ENCODE measurements at regions not wholly inside any gene's neighbourhood (a gene's known extent, or its start where the extent isn't known, plus 50 kb on each side); places are given as distances from the start of the nearest gene placed in this dataset.
"Not testable (repeated sequence)": the region's sequence is repeated elsewhere in the genome, so short reads cannot be mapped to it uniquely, and the experiment has no call there.

DNA sequence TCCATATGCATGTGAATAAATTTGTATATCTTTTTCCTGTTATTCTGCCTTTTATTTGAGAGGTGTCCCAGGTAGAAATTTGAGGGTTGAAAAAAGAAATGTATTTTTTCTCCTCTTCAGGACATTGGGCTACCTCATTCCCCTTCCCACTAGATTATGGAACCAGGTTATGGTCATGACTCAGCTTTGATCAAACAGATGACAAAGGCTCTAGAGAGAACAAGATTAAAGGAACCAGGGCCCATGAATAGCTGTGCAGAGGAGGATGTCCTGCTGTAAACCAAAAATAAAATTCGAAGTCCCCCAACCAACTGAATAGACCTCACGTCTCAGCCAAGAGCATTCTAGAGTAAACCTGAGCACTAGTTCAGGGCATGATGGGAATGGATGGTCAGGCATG is 313.2 kb downstream of the RAPGEF2 start:
- H3K36me3 ChIP-seq: no peaks in the 10 kb centered on the region
- no peak overlapping the region for H3K27ac ChIP-seq
- intact Hi-C loops (cut with DNase I): no loop called here
- DNase-seq: no peak
- TF ChIP-seq POLR2A (IDR thresholded peaks at IDR 0.05) (no peak), EP300 (IDR thresholded peaks at IDR 0.05) (no peak)
- TF ChIP-seq, protein P1, sequence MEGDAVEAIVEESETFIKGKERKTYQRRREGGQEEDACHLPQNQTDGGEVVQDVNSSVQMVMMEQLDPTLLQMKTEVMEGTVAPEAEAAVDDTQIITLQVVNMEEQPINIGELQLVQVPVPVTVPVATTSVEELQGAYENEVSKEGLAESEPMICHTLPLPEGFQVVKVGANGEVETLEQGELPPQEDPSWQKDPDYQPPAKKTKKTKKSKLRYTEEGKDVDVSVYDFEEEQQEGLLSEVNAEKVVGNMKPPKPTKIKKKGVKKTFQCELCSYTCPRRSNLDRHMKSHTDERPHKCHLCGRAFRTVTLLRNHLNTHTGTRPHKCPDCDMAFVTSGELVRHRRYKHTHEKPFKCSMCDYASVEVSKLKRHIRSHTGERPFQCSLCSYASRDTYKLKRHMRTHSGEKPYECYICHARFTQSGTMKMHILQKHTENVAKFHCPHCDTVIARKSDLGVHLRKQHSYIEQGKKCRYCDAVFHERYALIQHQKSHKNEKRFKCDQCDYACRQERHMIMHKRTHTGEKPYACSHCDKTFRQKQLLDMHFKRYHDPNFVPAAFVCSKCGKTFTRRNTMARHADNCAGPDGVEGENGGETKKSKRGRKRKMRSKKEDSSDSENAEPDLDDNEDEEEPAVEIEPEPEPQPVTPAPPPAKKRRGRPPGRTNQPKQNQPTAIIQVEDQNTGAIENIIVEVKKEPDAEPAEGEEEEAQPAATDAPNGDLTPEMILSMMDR (IDR thresholded peaks at IDR 0.05): no peak
- WGBS, 3 donors: 91 to 95% (median 95%) methylated on average over 2 of the region's 2 CpGs
- no peaks in the 10 kb centered on the region for H3K4me1 ChIP-seq (ENCODE audit: insufficient read depth)
- no peaks in the 10 kb centered on the region for H3K27me3 ChIP-seq
- no peaks in the 10 kb centered on the region for H3K9me3 ChIP-seq
- H3K4me3 ChIP-seq: no peak overlapping the region

DNA sequence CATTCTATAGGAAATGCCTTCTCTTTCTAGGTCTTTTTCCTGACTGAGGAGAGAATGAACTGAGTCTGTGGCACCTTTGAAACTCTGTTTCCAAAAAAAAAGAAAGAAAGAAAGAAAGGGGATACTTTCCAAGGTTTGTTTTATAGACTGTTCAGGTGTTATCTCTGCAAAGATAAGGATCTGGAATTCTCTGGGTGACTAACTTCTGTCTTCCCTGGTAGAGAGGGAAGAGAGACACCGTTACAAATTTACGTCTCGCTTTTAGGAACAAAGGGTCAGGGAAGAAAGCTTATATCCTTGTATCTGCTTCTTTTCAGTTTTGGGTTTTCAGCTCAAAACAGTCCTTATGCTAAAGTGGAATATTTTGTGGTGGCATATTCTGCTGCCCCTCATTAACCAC is 314.1 kb downstream of the RAPGEF2 start:
- intact Hi-C loops (cut with DNase I): no loop called here
- no peaks in the 10 kb centered on the region for H3K36me3 ChIP-seq
- H3K4me1 ChIP-seq (ENCODE audit: insufficient read depth): no peaks in the 10 kb centered on the region
- H3K27ac ChIP-seq: no peak overlapping the region
- no peak for DNase-seq
- no peaks in the 10 kb centered on the region for H3K27me3 ChIP-seq
- 72 to 79% (median 78%) methylated on average over 3 of the region's 3 CpGs for WGBS, 3 donors
- H3K9me3 ChIP-seq: no peaks in the 10 kb centered on the region
- TF ChIP-seq POLR2A (IDR thresholded peaks at IDR 0.05) (no peak), EP300 (IDR thresholded peaks at IDR 0.05) (no peak)
- TF ChIP-seq, protein P1 (IDR thresholded peaks at IDR 0.05): no peak
- H3K4me3 ChIP-seq: no peak overlapping the region

DNA sequence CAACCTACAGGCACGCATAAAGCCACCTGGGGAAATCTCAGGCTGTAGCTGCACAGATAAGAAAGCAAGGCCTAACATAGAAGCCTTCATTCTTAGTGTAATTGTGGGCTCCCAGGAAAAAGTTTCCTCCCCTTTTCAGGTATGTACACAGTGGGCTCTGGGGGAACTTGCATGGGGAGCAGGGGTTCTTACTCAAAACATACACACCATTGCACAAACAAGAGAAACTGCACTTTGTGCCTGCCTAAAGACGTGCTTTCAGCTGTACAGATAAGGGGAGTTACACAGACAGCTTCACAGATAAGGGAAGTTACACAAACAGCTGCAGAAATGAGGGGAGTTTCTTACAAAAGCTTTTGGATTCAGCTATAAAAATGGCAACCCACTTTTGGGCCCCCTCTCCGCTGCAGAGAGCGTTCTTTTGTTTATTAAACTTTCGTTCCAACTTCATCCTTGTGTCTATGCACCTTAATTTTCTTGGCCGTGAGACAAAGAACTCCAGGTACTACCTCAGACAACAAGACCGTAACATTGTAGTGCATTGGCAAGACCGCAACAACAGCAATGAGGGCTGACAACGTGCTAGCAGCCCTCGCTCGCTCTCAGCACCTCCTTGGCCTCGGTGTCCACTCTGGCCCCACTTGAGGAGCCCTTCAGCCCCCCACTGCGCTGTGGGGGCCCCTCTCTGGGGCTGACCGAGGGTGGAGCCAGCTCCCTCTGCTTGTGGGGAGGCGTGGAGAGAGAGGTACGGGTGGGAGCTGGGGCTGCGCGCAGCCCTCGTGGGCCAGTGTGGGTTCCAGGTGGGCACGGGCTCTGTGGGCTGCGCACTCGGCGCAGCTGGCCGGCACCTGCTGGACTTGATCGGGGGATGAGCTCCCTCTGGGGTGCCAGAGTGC is 317.5 kb downstream of the RAPGEF2 start:
- 83 to 88% (median 83%) methylated on average over 25 of the region's 25 CpGs for WGBS, 3 donors
- intact Hi-C loops (cut with DNase I): no loop called here

DNA sequence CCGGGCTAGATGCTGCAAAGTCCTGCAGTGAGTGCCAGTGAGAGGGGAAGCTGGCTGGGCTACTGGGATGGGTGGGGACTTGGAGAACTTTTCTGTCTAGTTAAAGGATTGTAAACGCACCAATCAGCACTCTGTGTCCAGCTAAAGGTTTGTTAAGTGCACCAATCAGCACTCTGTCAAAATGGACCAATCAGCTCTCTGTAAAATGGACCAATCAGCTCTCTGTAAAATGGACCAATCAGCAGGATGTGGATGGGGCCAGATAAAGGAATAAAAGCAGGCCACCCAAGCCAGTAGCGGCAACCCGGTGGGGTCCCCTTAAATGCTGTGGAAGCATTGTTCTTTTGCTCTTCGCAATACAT is 318.2 kb downstream of the RAPGEF2 start:
- H3K4me1 ChIP-seq (ENCODE audit: insufficient read depth); H3K27me3 ChIP-seq; H3K27ac ChIP-seq; H3K9me3 ChIP-seq; intact Hi-C loops (cut with DNase I); DNase-seq; H3K4me3 ChIP-seq; H3K36me3 ChIP-seq: not testable (repeated sequence)
- WGBS, 3 donors: 96 to 97% (median 96%) methylated on average over 5 of the region's 5 CpGs

More for the DNA sequence above, 317.5 kb downstream of the RAPGEF2 start:
- Histone ChIP-seq H3K27ac (no peak overlapping the region), H3K27me3 (no peaks in the 10 kb centered on the region), H3K9me3 (no peaks in the 10 kb centered on the region), H3K4me1 (ENCODE audit: insufficient read depth) (no peaks in the 10 kb centered on the region), H3K36me3 (no peaks in the 10 kb centered on the region), H3K4me3 (no peak overlapping the region)
- TF ChIP-seq, protein P1 (IDR thresholded peaks at IDR 0.05): no peak
- no peak for TF ChIP-seq POLR2A (IDR thresholded peaks at IDR 0.05)
- TF ChIP-seq EP300 (IDR thresholded peaks at IDR 0.05): no peak
- no peak for DNase-seq

DNA sequence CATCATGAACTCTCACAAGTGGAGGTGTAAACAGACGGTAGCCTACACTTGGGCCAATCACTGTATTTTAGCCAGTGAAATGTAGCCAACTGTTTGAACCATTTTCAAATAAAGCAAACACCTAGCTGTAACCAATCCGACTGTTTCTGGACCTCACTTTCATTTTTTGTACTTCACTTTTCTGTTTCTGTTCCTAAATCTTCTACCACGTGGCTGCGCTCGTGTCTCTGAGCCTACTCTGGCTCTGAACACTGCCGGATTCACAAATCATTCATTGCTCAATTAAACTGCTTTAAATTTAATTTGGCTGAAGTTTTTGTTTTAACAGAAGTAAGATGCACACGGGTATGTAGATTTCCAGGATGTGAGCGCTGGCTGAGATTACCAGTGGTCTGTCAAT is 319.1 kb downstream of the RAPGEF2 start:
- Histone ChIP-seq H3K27ac (no peak overlapping the region), H3K9me3 (no peaks in the 10 kb centered on the region), H3K4me3 (no peak overlapping the region), H3K4me1 (ENCODE audit: insufficient read depth) (no peaks in the 10 kb centered on the region), H3K36me3 (no peaks in the 10 kb centered on the region), H3K27me3 (no peaks in the 10 kb centered on the region)
- no peak for DNase-seq
- 76 to 78% (median 76%) methylated on average over 8 of the region's 8 CpGs for WGBS, 3 donors
- intact Hi-C loops (cut with DNase I): no loop called here
- TF ChIP-seq POLR2A (IDR thresholded peaks at IDR 0.05) (no peak), EP300 (IDR thresholded peaks at IDR 0.05) (no peak)
- TF ChIP-seq, protein P1 (IDR thresholded peaks at IDR 0.05): no peak

All from ovary (tissue), 7 donors.